ENCODE measurements at regions not wholly inside any gene's neighbourhood (a gene's known extent, or its start where the extent isn't known, plus 50 kb on each side); places are given as distances from the start of the nearest gene placed in this dataset.

- TF ChIP-seq, protein P1, sequence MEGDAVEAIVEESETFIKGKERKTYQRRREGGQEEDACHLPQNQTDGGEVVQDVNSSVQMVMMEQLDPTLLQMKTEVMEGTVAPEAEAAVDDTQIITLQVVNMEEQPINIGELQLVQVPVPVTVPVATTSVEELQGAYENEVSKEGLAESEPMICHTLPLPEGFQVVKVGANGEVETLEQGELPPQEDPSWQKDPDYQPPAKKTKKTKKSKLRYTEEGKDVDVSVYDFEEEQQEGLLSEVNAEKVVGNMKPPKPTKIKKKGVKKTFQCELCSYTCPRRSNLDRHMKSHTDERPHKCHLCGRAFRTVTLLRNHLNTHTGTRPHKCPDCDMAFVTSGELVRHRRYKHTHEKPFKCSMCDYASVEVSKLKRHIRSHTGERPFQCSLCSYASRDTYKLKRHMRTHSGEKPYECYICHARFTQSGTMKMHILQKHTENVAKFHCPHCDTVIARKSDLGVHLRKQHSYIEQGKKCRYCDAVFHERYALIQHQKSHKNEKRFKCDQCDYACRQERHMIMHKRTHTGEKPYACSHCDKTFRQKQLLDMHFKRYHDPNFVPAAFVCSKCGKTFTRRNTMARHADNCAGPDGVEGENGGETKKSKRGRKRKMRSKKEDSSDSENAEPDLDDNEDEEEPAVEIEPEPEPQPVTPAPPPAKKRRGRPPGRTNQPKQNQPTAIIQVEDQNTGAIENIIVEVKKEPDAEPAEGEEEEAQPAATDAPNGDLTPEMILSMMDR (IDR thresholded peaks at IDR 0.05; ENCODE audit: insufficient read depth, low read depth, low read length, missing control alignments), result no peak
- no peak for DNase-seq (ENCODE audit: low read depth)
These were observed 356.1 kb upstream of the KIF2A start for GRCh38 chr5:61949679-61950435.

GRCh38 chr5:61951295-61951694, 354.7 kb upstream of the KIF2A start:
- H3K4me3 ChIP-seq (ENCODE audit: low read depth, low read length), result no peak overlapping the region
- TF ChIP-seq, protein P1 (IDR thresholded peaks at IDR 0.05; ENCODE audit: insufficient read depth, low read depth, low read length, missing control alignments), result no peak
- no peak for DNase-seq (ENCODE audit: low read depth)

More at GRCh38 chr5:61949679-61950435, 356.1 kb upstream of the KIF2A start:
- no peak overlapping the region for H3K4me3 ChIP-seq (ENCODE audit: low read depth, low read length)

GRCh38 chr5:61953913-61954312, 352.1 kb upstream of the KIF2A start:
- TF ChIP-seq, protein P1 (IDR thresholded peaks at IDR 0.05; ENCODE audit: insufficient read depth, low read depth, low read length, missing control alignments), result no peak
- no peak overlapping the region for H3K4me3 ChIP-seq (ENCODE audit: low read depth, low read length)
- DNase-seq (ENCODE audit: low read depth), result no peak

DNA sequence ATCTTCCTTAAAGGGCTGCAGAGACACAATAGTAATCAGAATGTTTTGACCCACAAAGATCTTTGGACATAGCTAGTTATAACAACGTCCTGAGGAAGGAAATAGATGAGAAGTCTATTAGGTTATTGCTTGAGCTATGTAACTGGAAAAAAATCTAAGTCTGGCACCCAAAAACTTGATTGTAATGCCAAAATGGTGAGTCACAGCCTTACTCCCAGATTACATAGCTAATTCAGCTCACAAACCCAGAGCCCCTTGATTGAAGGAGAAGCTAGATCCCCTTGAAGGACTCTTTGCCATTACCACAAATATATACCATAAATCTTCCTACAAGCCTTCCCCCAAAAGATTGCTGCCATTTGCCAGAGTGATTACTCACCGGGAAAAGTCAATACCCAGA, 341.8 kb upstream of the KIF2A start:
- no peak for DNase-seq (ENCODE audit: low read depth)
- H3K4me3 ChIP-seq (ENCODE audit: low read depth, low read length), result no peak overlapping the region
- TF ChIP-seq, protein P1 (IDR thresholded peaks at IDR 0.05; ENCODE audit: insufficient read depth, low read depth, low read length, missing control alignments), result no peak

DNA sequence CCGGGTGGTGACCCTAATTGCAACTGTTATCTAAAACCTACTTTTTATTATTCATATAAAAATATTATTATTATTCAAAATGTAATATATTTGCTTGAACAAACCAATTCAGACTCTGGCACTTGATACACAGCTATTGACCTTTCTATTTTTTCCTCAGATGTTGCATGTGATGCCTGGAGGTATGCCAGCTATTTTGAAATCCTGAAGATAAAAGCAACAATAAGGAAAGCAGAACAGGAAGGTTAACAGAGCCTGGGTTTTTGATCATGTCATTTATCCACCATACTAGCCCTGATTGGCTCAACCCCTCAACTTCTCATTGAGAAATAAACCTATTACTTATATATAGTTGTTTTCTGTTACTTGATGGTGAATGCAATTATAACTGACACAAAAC, 340.9 kb upstream of the KIF2A start:
- H3K4me3 ChIP-seq (ENCODE audit: low read depth, low read length), result no peak overlapping the region
- no peak for DNase-seq (ENCODE audit: low read depth)
- TF ChIP-seq, protein P1 (IDR thresholded peaks at IDR 0.05; ENCODE audit: insufficient read depth, low read depth, low read length, missing control alignments), result no peak

DNA sequence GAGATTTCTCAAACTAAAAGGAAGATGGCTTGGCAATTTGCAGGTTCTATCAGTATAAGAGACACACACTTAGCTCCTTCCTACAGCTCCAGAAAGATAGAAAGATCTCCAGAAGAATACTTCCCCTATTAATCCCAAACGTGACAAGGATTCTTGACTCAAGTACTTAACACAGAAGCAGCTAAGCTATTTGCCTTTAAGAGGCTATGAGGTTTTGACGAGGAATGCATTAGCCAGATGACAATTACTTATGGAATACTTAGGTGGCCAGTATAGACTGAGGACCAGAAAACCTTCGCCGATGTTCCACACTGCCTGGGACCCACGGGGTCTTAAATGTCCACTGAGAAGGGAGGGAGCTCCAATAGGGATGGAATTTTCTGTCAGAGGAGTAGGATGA, 340.5 kb upstream of the KIF2A start:
- H3K4me3 ChIP-seq (ENCODE audit: low read depth, low read length), result no peak overlapping the region
- TF ChIP-seq, protein P1 (IDR thresholded peaks at IDR 0.05; ENCODE audit: insufficient read depth, low read depth, low read length, missing control alignments), result no peak
- no peak for DNase-seq (ENCODE audit: low read depth)
